Vagina (tissue), 2 donors: ENCODE measurements at regions not wholly inside any gene's neighbourhood (a gene's known extent, or its start where the extent isn't known, plus 50 kb on each side); places are given as distances from the start of the nearest gene placed in this dataset.
"Not testable (repeated sequence)": the region's sequence is repeated elsewhere in the genome, so short reads cannot be mapped to it uniquely, and the experiment has no call there.

Source experiments
- DNase-seq, 2 donors: peaks; one replicate each; pipeline ENCODE4 v3.0.0-alpha.2; 2017; ENCODE audit errors: extremely low spot score in 2 of 2
- H3K27ac ChIP-seq: fragments of 200-600 bp; sonication (generic); one replicate; pipeline ENCODE4 v1.5.1; 2019
- H3K27me3 ChIP-seq: fragments of 200-600 bp; sonication (generic); one replicate; pipeline ENCODE4 v1.5.1; 2019
- H3K36me3 ChIP-seq, 2 donors: fragments of 200-600 bp; sonication (generic); one replicate each; pipeline ENCODE4 v1.5.1; 2017 to 2019
- H3K4me1 ChIP-seq: fragments of 200-600 bp; sonication (generic); one replicate; pipeline ENCODE4 v1.5.1; 2019
- H3K4me3 ChIP-seq, 2 donors: fragments of 200-600 bp; sonication (generic); 1 replicate in 1 of 2; 2 replicates in 1 of 2; pipeline ENCODE4 v1.5.1; 2016 to 2019
- H3K9me3 ChIP-seq: fragments of 200-600 bp; sonication (generic); one replicate; pipeline ENCODE4 v1.5.1; 2019
- POLR2A ChIP-seq, 2 donors: fragments of 450-650 bp; IDR thresholded peaks; one replicate each; pipeline ENCODE4 v1.6.1; 2017; ENCODE audit warnings: antibody characterized with exemption in 2 of 2, mild to moderate bottlenecking in 2 of 2, moderate library complexity in 2 of 2
- POLR2AphosphoS5 ChIP-seq, 2 donors: sonication (generic); formaldehyde crosslinking; IDR thresholded peaks; one replicate each; pipeline ENCODE4 v1.9.0; 2017; ENCODE audit warnings: antibody characterized with exemption in 2 of 2, mild to moderate bottlenecking in 2 of 2, low read depth in 1 of 2; ENCODE audit not compliant: insufficient read depth in 1 of 2
- intact Hi-C: fragments of 100-400 bp; cut with DNase I; formaldehyde crosslinking; loops from one replicate; pipeline ENCODE4 v1.15.1; 2023
- TF ChIP-seq, protein P1 (sequence below), 3 experiments: fragments of 450-650 bp in 2 of 3; fragments of 200-600 bp in 1 of 3; sonication (generic) in 1 of 3; IDR thresholded peaks; one replicate each; pipeline ENCODE4 v1.5.1; 2017 to 2019; ENCODE audit warnings: antibody characterized with exemption in 3 of 3, mild to moderate bottlenecking in 2 of 3, moderate library complexity in 2 of 3

DNA sequence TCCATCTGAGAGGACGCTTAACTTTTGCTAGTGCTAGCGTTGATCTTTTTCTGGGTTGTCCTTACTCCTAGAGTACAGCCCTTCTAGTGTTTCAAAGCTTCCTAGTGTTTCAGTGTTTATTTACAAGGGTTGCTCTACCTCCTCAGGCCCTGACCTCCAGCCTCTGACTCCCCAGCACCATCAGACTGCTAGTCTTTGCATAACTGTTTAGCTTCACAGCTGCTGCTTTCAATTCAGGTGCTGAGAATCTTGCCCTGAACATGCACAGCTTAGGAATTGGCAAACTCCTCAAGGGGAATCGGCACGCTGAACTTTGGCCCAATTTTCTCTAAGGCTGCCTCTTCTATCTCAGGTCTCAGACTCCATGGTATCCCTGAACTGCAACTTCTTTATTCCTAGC, 52.9 kb downstream of the OR52B4 start:
- H3K9me3 ChIP-seq, H3K4me1 ChIP-seq, H3K4me3 ChIP-seq, H3K27ac ChIP-seq, DNase-seq, H3K27me3 ChIP-seq, intact Hi-C loops, H3K36me3 ChIP-seq: not testable (repeated sequence)

DNA sequence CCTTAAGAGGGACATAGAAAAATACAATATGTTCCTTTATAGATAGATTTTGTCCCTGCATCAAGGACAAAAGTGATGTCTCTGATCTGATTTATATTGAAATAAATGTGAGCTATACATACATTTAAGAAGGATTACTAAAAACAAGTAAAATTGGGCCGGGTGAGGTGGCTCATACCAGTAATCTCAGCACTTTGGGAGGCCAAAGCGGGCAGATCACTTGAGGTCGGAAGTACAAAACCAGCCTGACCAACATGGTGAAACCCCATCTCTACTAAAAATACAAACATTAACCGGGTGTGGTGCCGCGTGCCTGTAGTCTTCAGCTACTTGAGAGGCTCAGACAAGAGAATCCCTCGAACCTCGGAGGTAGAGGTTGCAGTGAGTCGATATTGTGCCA, 91.0 kb downstream of the OR52B4 start:
- H3K27me3 ChIP-seq, intact Hi-C loops, H3K4me3 ChIP-seq, H3K27ac ChIP-seq, H3K36me3 ChIP-seq, H3K9me3 ChIP-seq, H3K4me1 ChIP-seq, DNase-seq: not testable (repeated sequence)

DNA sequence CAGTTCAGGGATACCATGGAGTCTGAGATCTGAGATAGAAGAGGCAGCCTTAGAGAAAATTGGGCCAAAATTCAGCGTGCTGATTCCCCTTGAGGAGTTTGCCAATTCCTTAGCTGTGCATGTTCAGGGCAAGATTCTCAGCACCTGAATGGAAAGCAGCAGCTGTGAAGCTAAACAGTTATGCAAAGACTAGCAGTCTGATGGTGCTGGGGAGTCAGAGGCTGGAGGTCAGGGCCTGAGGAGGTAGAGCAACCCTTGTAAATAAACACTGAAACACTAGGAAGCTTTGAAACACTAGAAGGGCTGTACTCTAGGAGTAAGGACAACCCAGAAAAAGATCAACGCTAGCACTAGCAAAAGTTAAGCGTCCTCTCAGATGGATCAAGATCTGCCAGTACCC, 117.1 kb downstream of the OR52B4 start:
- H3K4me1 ChIP-seq, H3K27ac ChIP-seq, H3K4me3 ChIP-seq, DNase-seq, intact Hi-C loops, H3K9me3 ChIP-seq, H3K27me3 ChIP-seq, H3K36me3 ChIP-seq: not testable (repeated sequence)

DNA sequence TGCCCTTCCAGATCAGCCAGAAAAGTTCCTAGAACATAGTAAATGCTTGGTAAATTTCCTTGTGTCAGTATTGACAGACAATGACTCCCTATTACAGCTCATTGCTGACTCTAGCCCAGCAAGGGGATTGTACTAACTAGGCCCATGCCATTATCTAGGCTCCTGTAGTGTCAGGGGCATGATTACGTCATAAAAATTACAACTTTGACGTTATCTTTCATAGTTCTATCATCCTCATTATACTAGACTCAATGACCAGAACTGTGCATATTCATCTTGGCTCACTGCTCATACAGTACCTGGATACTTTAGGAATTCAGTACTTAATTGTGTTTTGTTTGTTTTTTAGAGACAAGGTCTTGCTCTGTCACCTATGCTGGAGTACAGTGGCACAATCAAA, 118.7 kb downstream of the OR52B4 start:
- intact Hi-C loops, H3K4me3 ChIP-seq, H3K9me3 ChIP-seq, H3K36me3 ChIP-seq, H3K27ac ChIP-seq, DNase-seq, H3K4me1 ChIP-seq, H3K27me3 ChIP-seq: not testable (repeated sequence)

DNA sequence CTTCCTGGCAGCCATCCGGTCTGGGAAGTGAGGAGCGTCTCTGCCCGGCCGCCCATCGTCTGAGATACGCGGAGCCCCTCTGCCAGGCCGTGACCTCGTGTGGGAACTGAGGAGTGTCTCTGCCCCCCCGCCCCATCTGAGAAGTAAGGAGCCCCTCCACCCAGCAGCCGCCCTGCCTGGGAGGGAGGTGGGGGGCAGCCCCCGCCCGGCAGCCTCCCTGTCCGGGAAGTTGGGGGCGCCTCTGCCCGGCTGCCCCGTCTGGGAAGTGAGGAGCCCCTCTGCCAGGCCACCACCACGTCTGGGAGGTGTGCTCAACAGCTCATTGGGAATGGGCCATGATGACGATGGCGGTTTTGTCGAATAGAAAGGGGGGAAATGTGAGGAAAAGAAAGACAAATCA, 130.4 kb downstream of the OR52B4 start:
- H3K9me3 ChIP-seq, H3K36me3 ChIP-seq, intact Hi-C loops, H3K4me3 ChIP-seq, H3K27ac ChIP-seq, H3K4me1 ChIP-seq, H3K27me3 ChIP-seq, DNase-seq: not testable (repeated sequence)

DNA sequence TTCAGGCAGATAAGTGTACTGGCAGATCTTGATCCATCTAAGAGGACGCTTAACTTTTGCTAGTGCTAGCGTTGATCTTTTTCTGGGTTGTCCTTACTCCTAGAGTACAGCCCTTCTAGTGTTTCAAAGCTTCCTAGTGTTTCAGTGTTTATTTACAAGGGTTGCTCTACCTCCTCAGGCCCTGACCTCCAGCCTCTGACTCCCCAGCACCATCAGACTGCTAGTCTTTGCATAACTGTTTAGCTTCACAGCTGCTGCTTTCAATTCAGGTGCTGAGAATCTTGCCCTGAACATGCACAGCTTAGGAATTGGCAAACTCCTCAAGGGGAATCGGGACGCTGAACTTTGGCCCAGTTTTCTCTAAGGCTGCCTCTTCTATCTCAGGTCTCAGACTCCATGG, 124.3 kb downstream of the RRM1 start:
- not testable (repeated sequence) for H3K4me3 ChIP-seq

DNA sequence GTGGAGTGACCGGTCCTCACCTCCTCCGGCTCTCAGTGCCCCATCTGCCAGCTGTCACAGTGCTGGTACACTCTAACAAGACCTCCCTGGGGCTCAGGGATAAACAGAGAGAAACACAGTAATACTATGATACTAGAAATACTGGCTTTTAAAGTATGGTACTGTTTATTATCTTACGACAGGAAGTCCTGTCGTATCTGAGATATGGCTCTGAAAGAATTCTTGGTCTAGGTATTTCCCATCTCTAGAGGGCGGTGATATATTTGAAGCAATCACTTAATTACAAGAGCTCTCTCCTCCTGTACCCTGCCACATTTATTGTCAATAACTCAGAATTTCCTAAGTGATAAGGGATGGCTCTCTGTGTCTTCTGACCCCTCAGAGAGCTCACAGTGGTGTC, 119.1 kb downstream of the RRM1 start:
- no peaks in the 10 kb centered on the region for H3K27me3 ChIP-seq
- no peaks in the 10 kb centered on the region for H3K9me3 ChIP-seq
- intact Hi-C loops = no loop called here
- no peak overlapping the region for H3K4me3 ChIP-seq
- H3K36me3 ChIP-seq = no peaks in the 10 kb centered on the region
- no peak for TF ChIP-seq POLR2AphosphoS5 (IDR thresholded peaks at IDR 0.05; ENCODE audit: insufficient read depth in 1 of 2, low read depth in 1 of 2)
- TF ChIP-seq, protein P1, sequence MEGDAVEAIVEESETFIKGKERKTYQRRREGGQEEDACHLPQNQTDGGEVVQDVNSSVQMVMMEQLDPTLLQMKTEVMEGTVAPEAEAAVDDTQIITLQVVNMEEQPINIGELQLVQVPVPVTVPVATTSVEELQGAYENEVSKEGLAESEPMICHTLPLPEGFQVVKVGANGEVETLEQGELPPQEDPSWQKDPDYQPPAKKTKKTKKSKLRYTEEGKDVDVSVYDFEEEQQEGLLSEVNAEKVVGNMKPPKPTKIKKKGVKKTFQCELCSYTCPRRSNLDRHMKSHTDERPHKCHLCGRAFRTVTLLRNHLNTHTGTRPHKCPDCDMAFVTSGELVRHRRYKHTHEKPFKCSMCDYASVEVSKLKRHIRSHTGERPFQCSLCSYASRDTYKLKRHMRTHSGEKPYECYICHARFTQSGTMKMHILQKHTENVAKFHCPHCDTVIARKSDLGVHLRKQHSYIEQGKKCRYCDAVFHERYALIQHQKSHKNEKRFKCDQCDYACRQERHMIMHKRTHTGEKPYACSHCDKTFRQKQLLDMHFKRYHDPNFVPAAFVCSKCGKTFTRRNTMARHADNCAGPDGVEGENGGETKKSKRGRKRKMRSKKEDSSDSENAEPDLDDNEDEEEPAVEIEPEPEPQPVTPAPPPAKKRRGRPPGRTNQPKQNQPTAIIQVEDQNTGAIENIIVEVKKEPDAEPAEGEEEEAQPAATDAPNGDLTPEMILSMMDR (IDR thresholded peaks at IDR 0.05) = no peak
- no peak for TF ChIP-seq POLR2A (IDR thresholded peaks at IDR 0.05)
- no peak for DNase-seq
- no peaks in the 10 kb centered on the region for H3K4me1 ChIP-seq
- H3K27ac ChIP-seq = no peak overlapping the region

More for the DNA sequence above, 124.3 kb downstream of the RRM1 start:
- H3K36me3 ChIP-seq, intact Hi-C loops, DNase-seq, H3K27me3 ChIP-seq, H3K4me1 ChIP-seq, H3K9me3 ChIP-seq, H3K27ac ChIP-seq: not testable (repeated sequence)

DNA sequence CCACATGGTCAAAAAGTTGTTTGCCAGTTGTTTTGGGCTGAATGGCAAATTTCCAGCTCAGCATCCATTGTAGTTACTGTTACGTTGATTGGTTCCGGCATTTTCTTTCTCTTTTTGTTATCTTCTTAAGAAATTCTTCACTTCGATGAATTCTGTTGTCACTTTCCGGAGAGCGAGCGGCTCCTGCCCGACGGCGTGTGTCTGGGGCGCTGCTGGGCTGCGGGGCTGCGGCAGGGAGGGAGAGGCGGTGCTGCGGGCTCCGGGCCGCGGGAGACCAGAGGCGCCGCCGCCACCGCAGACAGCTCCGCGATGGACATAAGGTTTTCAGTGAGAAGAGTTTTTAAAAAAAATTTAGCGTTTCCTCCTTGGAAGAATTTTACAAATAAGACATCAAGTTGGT, 117.4 kb downstream of the RRM1 start:
- Histone ChIP-seq H3K4me3 (no peak overlapping the region), H3K36me3 (no peaks in the 10 kb centered on the region), H3K4me1 (no peaks in the 10 kb centered on the region), H3K27ac (no peak overlapping the region), H3K27me3 (no peaks in the 10 kb centered on the region), H3K9me3 (no peaks in the 10 kb centered on the region)
- intact Hi-C loops = no loop called here
- TF ChIP-seq POLR2A (IDR thresholded peaks at IDR 0.05) = no peak
- no peak for TF ChIP-seq POLR2AphosphoS5 (IDR thresholded peaks at IDR 0.05; ENCODE audit: insufficient read depth in 1 of 2, low read depth in 1 of 2)
- TF ChIP-seq, protein P1 (IDR thresholded peaks at IDR 0.05) = no peak
- no peak for DNase-seq
